Muscle of leg (tissue), 3 donors: ENCODE measurements at regions not wholly inside any gene's neighbourhood (a gene's known extent, or its start where the extent isn't known, plus 50 kb on each side); places are given as distances from the start of the nearest gene placed in this dataset.

Experiments used
- DNase-seq: peaks from one replicate; pipeline ENCODE4 v3.0.0; 2013
- H3K27ac ChIP-seq: one replicate; pipeline ENCODE4 v1.5.1; 2013; ENCODE audit warnings: mild to moderate bottlenecking, low read length, control low read depth
- H3K27me3 ChIP-seq: one replicate; pipeline ENCODE4 v1.6.1; 2013; ENCODE audit warnings: low read length; ENCODE audit not compliant: control insufficient read depth, insufficient read depth
- H3K36me3 ChIP-seq: one replicate; pipeline ENCODE4 v1.6.1; 2013; ENCODE audit warnings: low read length; ENCODE audit not compliant: control insufficient read depth, insufficient read depth
- H3K4me1 ChIP-seq: one replicate; pipeline ENCODE4 v1.6.1; 2013; ENCODE audit warnings: low read length; ENCODE audit not compliant: control insufficient read depth, insufficient read depth
- H3K4me3 ChIP-seq: one replicate; pipeline ENCODE4 v1.5.1; 2013; ENCODE audit warnings: low read length, control low read depth
- H3K9me3 ChIP-seq: replicated peaks from 2 replicates; pipeline ENCODE4 v1.6.1; 2013; ENCODE audit warnings: low read depth, low read length; ENCODE audit not compliant: control insufficient read depth
- WGBS: methylation state at CpG from one replicate; pipeline ENCODE4 v1.1.5; 2013; ENCODE audit warnings: missing lambda C conversion rate; ENCODE audit not compliant: insufficient coverage; 5-methylcytosine and 5-hydroxymethylcytosine counted together

DNA sequence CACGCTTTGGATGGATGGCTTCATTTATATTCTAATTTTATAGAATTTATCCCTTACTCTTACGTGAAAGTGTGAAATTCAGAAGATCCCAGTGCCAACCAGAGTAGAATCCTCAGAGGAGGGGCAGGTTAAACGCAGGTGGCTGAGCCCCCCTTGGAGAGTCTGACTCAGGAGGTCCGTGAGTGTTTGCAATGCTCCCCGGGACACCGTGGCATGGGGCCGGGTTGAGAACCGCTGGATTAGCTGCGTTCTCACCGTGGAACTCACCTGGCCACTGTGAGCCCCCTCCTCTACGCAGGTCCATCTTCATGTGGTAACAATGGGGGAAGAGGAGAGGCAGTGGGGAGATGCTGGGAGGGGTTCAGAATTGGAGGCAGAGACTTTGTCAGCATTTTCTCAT is 638.0 kb upstream of the MKI67 start:
- H3K4me3 ChIP-seq, result no peak overlapping the region
- H3K27ac ChIP-seq, result no peak overlapping the region
- WGBS, result 92% methylated on average over 10 of the region's 11 CpGs
- DNase-seq, result no peak
- no peaks in the 10 kb centered on the region for H3K36me3 ChIP-seq
- H3K4me1 ChIP-seq, result no peaks in the 10 kb centered on the region
- no peaks in the 10 kb centered on the region for H3K27me3 ChIP-seq
- no peaks in the 10 kb centered on the region for H3K9me3 ChIP-seq

GRCh38 chr10:128766915-128767314 is 640.7 kb upstream of the MKI67 start:
- H3K9me3 ChIP-seq, result no peaks in the 10 kb centered on the region
- no peak overlapping the region for H3K27ac ChIP-seq
- no peak for DNase-seq
- no peaks in the 10 kb centered on the region for H3K4me1 ChIP-seq
- H3K27me3 ChIP-seq, result no peaks in the 10 kb centered on the region
- no CpG with 5 or more reads among the region's 2 CpGs for WGBS
- no peak overlapping the region for H3K4me3 ChIP-seq
- H3K36me3 ChIP-seq, result no peaks in the 10 kb centered on the region

DNA sequence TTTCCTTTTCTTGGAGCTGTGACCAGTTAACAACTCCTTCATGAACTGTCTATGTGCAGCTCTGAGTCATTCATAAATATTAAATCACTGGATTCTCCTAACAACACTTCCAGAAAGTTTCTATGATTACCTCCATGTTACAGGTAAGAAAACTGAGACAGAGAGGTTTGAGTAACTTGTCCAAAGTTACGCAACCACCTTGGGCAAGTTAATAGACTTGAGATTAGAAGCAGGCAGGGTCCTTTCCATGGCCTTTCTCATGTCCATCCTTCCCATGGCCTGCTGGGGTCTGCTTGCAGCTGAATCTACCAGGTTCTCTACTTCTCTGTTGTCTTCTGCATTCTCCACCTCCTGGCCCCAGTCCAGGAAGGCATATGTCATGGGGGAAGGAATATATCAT is 648.8 kb upstream of the MKI67 start:
- Histone ChIP-seq H3K9me3 (no peaks in the 10 kb centered on the region), H3K27me3 (no peaks in the 10 kb centered on the region), H3K27ac (no peak overlapping the region), H3K4me3 (no peak overlapping the region), H3K4me1 (peaks cover 4% of the 10 kb centered on the region), H3K36me3 (no peaks in the 10 kb centered on the region)
- 100% methylated on average over 1 of the region's 1 CpG for WGBS
- DNase-seq, result no peak

- Histone ChIP-seq H3K27me3 (no peaks in the 10 kb centered on the region), H3K9me3 (no peaks in the 10 kb centered on the region), H3K4me3 (no peak overlapping the region), H3K27ac (no peak overlapping the region), H3K4me1 (peaks cover 5% of the 10 kb centered on the region), H3K36me3 (no peaks in the 10 kb centered on the region)
- WGBS, result 87% methylated on average over 7 of the region's 10 CpGs
- DNase-seq, result no peak
These were observed 649.5 kb upstream of the MKI67 start for GRCh38 chr10:128775743-128776142.

GRCh38 chr10:128776673-128777252 is 650.5 kb upstream of the MKI67 start:
- Histone ChIP-seq H3K36me3 (no peaks in the 10 kb centered on the region), H3K9me3 (no peaks in the 10 kb centered on the region), H3K27me3 (no peaks in the 10 kb centered on the region), H3K4me3 (no peak overlapping the region), H3K27ac (no peak overlapping the region), H3K4me1 (peaks cover 7% of the 10 kb centered on the region)
- DNase-seq, result no peak
- WGBS, result 65% methylated on average over 2 of the region's 9 CpGs

DNA sequence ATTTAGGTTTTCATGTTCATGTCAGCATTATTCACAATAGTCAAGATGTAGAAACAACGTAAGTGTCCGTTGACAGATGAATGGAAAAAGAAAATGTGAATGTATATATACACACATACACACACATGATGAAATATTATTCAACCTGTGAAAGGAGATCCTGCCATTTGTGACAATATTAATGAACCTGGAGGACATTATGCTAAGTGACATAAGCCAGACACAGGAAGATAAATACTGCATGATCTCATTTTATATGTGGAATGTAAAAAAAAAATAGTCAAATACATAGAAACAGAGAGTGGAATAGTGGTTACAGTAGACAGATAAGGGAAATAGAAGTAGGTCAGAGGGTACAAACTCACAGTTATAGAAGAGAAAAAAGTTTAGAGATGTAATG is 651.1 kb upstream of the MKI67 start:
- no peak overlapping the region for H3K4me3 ChIP-seq
- H3K9me3 ChIP-seq, result no peaks in the 10 kb centered on the region
- no peaks in the 10 kb centered on the region for H3K36me3 ChIP-seq
- no peak overlapping the region for H3K27ac ChIP-seq
- H3K4me1 ChIP-seq, result peaks cover 7% of the 10 kb centered on the region
- no peak for DNase-seq
- no peaks in the 10 kb centered on the region for H3K27me3 ChIP-seq
- WGBS, result no CpG with 5 or more reads among the region's 2 CpGs

DNA sequence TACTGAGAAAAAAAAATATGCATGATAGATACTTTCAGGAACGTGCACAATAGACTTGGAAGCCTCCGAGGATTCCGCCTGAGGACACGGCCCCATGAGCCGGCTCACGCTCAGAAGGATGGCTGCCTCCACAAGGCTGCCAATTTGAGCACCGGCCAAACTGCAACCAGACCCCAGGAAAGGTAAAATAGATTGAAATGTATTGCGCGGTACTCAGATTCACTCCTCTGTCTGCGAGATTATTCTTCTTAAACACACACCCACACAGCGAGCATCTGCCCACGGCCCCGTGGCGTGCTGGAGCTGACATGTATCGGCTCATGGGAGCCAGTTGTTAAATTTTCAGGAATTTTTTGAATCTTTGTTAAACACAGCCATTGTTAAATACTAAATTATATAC is 653.2 kb upstream of the MKI67 start:
- no peaks in the 10 kb centered on the region for H3K27me3 ChIP-seq
- peak; percentile 72 for DNase-seq
- H3K27ac ChIP-seq, result no peak overlapping the region
- H3K4me1 ChIP-seq, result peaks cover 7% of the 10 kb centered on the region
- H3K9me3 ChIP-seq, result no peaks in the 10 kb centered on the region
- WGBS, result 27% methylated on average over 6 of the region's 15 CpGs
- no peaks in the 10 kb centered on the region for H3K36me3 ChIP-seq
- H3K4me3 ChIP-seq, result no peak overlapping the region

DNA sequence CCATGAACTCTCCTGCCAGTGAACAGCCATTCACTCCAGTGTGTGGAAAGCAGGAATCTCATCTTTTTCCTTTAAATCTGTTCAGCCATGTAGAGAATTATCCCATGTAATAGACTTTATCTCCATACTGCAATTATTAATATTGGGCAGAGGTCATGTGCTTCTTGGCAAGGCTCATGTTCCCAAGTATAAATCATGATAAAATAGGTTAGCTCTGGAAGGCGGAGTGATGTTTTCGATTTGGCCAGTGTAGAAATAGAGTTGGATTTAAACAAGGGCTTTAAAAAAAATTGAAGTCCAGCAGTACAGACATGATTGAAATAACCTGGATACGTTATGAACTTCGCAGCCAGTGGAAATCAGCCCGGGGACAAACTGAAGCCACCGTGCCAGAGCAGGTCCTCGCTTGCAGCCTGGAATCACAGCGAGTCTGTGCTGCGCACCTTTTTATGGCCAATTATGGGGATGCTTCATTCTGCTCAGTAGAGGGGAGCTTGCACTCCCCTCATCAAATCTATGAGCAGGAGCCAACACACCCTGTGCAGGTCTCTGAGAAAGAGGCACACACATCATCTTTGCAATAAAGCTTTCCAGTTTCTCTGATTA is 654.0 kb upstream of the MKI67 start:
- H3K9me3 ChIP-seq, result no peaks in the 10 kb centered on the region
- H3K27ac ChIP-seq, result no peak overlapping the region
- peaks cover 7% of the 10 kb centered on the region for H3K4me1 ChIP-seq
- no peaks in the 10 kb centered on the region for H3K36me3 ChIP-seq
- peak; percentile 65 for DNase-seq
- whole genome bisulfite sequencing, result 46% methylated on average over 9 of the region's 9 CpGs
- no peak overlapping the region for H3K4me3 ChIP-seq
- no peaks in the 10 kb centered on the region for H3K27me3 ChIP-seq

- Histone ChIP-seq H3K27me3 (no peaks in the 10 kb centered on the region), H3K9me3 (no peaks in the 10 kb centered on the region), H3K4me3 (no peak overlapping the region), H3K36me3 (no peaks in the 10 kb centered on the region), H3K4me1 (peaks cover 7% of the 10 kb centered on the region), H3K27ac (no peak overlapping the region)
- WGBS, result no CpG with 5 or more reads among the region's 3 CpGs
- DNase-seq, result no peak
These were observed 655.4 kb upstream of the MKI67 start for GRCh38 chr10:128781637-128782036.

DNA sequence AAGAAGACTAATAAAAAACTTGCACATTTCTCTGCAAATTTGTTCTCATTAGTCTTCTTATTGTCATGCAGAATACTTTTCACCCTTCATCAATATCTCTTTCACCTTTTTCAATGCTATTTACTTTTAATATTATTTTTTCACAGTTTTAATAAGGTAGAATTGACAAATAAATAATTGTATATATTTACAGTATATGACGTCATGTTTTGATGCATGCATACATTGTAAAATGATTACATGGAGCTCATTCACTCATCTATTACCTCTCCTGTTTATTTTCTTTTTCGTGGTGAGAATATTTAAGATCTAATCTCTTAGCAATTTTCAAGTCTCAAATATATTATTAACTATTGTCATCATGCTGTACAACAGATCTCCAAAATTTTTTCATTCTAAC is 658.2 kb upstream of the MKI67 start:
- Histone ChIP-seq H3K4me3 (no peak overlapping the region), H3K4me1 (peaks cover 3% of the 10 kb centered on the region), H3K27ac (no peak overlapping the region), H3K9me3 (no peaks in the 10 kb centered on the region), H3K36me3 (no peaks in the 10 kb centered on the region), H3K27me3 (no peaks in the 10 kb centered on the region)
- no peak for DNase-seq
- no CpG with 5 or more reads among the region's 2 CpGs for WGBS
